Type B pancreatic cell (in vitro differentiated cells): ENCODE measurements at regions not wholly inside any gene's neighbourhood (a gene's known extent, or its start where the extent isn't known, plus 50 kb on each side); places are given as distances from the start of the nearest gene placed in this dataset.

ENCODE experiments used
- DNase-seq: peaks from one replicate; pipeline ENCODE4 v3.0.0; 2021; ENCODE audit warnings: mixed read lengths; ENCODE audit not compliant: unreplicated experiment; ENCODE audit errors: extremely low spot score
- H3K27ac Mint-ChIP-seq: 2 replicates; pipeline ENCODE4 v1.8.0; 2021; ENCODE audit warnings: mild to moderate bottlenecking, mixed read lengths
- H3K27me3 Mint-ChIP-seq: 2 replicates; pipeline ENCODE4 v1.8.0; 2021; ENCODE audit warnings: mixed read lengths
- H3K36me3 Mint-ChIP-seq: 2 replicates; pipeline ENCODE4 v1.8.0; 2021; ENCODE audit warnings: mixed read lengths
- H3K4me1 Mint-ChIP-seq: one replicate; pipeline ENCODE4 v1.8.0; 2021; ENCODE audit warnings: mixed read lengths; ENCODE audit not compliant: unreplicated experiment
- H3K4me3 Mint-ChIP-seq: 2 replicates; pipeline ENCODE4 v1.8.0; 2021; ENCODE audit warnings: mild to moderate bottlenecking, mixed read lengths
- H3K9me3 Mint-ChIP-seq: 2 replicates; pipeline ENCODE4 v1.8.0; 2021; ENCODE audit warnings: mixed read lengths
- TF ChIP-seq, protein P1 (sequence below): fragments of 200-600 bp; sonication (generic); conservative IDR thresholded peaks from 2 replicates; pipeline ENCODE4 v1.5.0; 2021; ENCODE audit warnings: antibody characterized with exemption, mild to moderate bottlenecking

GRCh38 chr10:78266741-78267469 lies 233.2 kb downstream of the RPS24 start:
- TF ChIP-seq, protein P1, sequence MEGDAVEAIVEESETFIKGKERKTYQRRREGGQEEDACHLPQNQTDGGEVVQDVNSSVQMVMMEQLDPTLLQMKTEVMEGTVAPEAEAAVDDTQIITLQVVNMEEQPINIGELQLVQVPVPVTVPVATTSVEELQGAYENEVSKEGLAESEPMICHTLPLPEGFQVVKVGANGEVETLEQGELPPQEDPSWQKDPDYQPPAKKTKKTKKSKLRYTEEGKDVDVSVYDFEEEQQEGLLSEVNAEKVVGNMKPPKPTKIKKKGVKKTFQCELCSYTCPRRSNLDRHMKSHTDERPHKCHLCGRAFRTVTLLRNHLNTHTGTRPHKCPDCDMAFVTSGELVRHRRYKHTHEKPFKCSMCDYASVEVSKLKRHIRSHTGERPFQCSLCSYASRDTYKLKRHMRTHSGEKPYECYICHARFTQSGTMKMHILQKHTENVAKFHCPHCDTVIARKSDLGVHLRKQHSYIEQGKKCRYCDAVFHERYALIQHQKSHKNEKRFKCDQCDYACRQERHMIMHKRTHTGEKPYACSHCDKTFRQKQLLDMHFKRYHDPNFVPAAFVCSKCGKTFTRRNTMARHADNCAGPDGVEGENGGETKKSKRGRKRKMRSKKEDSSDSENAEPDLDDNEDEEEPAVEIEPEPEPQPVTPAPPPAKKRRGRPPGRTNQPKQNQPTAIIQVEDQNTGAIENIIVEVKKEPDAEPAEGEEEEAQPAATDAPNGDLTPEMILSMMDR: no peak
- no peak for DNase-seq
- no peaks in the 10 kb centered on the region for H3K27me3 Mint-ChIP-seq
- H3K27ac Mint-ChIP-seq: no peak overlapping the region
- no peak overlapping the region for H3K4me3 Mint-ChIP-seq
- H3K9me3 Mint-ChIP-seq: no peaks in the 10 kb centered on the region
- H3K36me3 Mint-ChIP-seq: no peaks in the 10 kb centered on the region
- H3K4me1 Mint-ChIP-seq: peaks cover 27% of the 10 kb centered on the region

GRCh38 chr10:78267598-78267997 lies 233.9 kb downstream of the RPS24 start:
- Mint-ChIP-seq H3K4me3 (no peak overlapping the region), H3K4me1 (peaks cover 27% of the 10 kb centered on the region), H3K27me3 (no peaks in the 10 kb centered on the region), H3K36me3 (no peaks in the 10 kb centered on the region), H3K9me3 (no peaks in the 10 kb centered on the region), H3K27ac (no peak overlapping the region)
- DNase-seq: no peak
- TF ChIP-seq, protein P1: no peak

DNA sequence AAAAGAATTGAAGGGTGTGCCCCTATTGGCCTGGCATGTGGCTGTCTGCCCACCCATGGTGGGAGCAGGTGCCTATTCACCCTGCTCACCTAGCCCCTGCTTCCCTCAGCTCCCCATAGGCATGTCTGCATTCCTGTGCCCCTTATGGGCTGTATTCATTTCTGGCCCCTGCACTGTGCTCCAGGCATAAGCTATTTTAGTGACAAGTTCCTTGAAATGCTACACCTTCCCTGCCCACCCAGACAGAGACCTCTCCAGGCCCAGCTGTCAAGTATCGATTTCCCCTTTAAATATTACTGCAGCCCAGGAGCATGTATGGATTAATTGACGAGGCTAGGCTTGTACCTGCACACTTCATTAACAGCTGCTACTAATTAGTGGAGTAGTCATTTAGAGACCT lies 235.4 kb downstream of the RPS24 start:
- peaks cover 27% of the 10 kb centered on the region for H3K4me1 Mint-ChIP-seq
- no peak for DNase-seq
- H3K27me3 Mint-ChIP-seq: no peaks in the 10 kb centered on the region
- no peak overlapping the region for H3K27ac Mint-ChIP-seq
- H3K36me3 Mint-ChIP-seq: no peaks in the 10 kb centered on the region
- H3K9me3 Mint-ChIP-seq: no peaks in the 10 kb centered on the region
- peak overlapping the region; percentile 17 for H3K4me3 Mint-ChIP-seq
- TF ChIP-seq, protein P1: no peak

DNA sequence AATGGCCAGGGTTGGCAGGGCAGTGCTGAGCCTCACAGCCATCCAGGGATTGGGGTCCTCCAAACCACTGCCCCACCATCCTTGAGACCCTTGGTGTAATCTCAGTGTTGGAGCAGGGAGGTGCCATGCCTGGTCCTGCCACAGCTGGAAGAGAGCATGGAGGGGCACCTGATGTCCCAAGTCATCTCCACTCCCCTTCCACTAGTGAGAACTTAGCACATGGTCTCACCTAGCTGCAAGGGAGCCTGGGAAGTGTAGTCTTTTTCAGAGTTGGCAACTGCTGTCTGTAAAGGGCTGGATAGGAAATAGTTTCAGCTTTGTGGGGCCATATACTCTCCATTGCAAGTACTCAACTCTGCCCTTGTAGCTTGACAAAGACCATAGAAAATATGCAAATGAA lies 238.7 kb downstream of the RPS24 start:
- TF ChIP-seq, protein P1: no peak

DNA sequence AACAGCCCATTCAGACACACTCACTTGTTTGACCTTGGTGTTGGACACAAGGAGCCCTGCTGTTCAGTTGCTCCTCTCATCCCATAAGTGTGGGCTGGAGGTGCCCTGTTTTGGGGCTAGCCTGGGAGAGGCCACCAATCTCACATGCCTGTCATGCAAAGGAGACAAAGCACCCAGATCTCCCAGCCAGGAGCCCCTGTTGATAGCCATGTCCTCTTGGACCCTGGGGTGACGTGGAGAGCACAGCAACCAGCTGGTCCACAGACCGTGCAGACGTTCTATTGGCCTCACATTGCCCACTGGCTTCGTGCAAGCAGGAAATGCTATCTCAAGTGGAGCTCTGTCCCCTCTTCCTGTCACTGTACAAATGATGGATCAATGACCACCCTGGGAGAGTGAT lies 240.8 kb downstream of the RPS24 start:
- Mint-ChIP-seq H3K27ac (no peak overlapping the region), H3K9me3 (no peaks in the 10 kb centered on the region), H3K36me3 (no peaks in the 10 kb centered on the region), H3K4me1 (peaks cover 15% of the 10 kb centered on the region), H3K27me3 (peaks cover 9% of the 10 kb centered on the region), H3K4me3 (no peak overlapping the region)
- DNase-seq: no peak
- TF ChIP-seq, protein P1: no peak

More for the DNA sequence above, 238.7 kb downstream of the RPS24 start:
- DNase-seq: no peak
- Mint-ChIP-seq H3K27ac (no peak overlapping the region), H3K36me3 (no peaks in the 10 kb centered on the region), H3K4me3 (no peak overlapping the region), H3K4me1 (peaks cover 19% of the 10 kb centered on the region), H3K27me3 (peaks cover 9% of the 10 kb centered on the region), H3K9me3 (no peaks in the 10 kb centered on the region)

- H3K4me3 Mint-ChIP-seq: no peak overlapping the region
- TF ChIP-seq, protein P1: no peak
- DNase-seq: no peak
- no peak overlapping the region for H3K27ac Mint-ChIP-seq
- H3K4me1 Mint-ChIP-seq: peaks cover 29% of the 10 kb centered on the region
- H3K36me3 Mint-ChIP-seq: no peaks in the 10 kb centered on the region
- H3K9me3 Mint-ChIP-seq: no peaks in the 10 kb centered on the region
- H3K27me3 Mint-ChIP-seq: peaks cover 12% of the 10 kb centered on the region
Measured at GRCh38 chr10:78276139-78276538, 242.5 kb downstream of the RPS24 start.
